ENCODE measurements at regions not wholly inside any gene's neighbourhood (a gene's known extent, or its start where the extent isn't known, plus 50 kb on each side); places are given as distances from the start of the nearest gene placed in this dataset.

DNA sequence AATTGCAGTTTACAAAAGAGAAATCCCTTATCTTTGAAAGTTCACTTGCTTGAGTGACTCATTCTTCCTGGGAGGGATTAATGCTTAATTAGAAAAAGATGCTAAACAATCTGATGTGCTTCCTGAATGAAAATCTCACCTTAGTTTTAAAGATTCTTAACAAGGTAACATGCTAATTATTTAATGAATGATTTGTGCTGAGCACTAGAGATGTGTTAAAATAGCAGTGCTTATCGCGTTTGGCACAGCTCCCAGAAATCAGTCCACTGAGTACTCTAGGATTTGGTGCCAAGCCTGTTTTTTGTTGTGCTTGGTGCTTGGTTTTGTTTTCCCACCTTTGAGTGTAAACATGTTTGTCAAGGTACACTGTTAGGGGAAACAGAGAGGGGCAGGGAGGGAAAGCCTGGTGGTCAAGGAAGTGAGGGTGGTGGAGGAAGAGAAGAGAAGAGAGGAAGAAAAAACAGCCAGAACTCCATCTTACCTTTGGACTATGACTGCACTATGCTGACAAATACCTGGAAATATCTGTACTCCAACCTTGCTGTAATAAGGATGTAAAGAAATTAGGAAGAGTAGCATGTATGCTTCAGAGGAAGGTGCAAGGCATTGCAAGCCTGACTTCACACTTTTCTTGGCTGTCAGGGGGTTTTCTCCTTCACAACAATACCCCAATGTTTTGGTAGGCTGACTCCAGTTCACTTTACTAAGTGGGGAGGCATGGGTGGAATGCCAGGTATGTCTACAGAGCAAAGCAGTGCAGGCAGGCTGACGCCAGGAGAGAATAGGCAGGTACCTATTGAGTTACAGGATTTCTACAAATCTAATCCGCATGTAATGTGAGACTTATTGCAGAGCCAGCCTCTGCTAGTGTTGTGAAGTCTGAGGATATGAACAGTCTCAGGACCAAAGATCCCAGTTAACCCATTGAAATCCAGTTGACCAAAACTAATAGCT, 157.2 kb upstream of the ISL1 start:
- no peak for TF ChIP-seq GABPA (IDR thresholded peaks at IDR 0.05; ENCODE audit: low read depth)
- TF ChIP-seq POLR2AphosphoS5 (IDR thresholded peaks at IDR 0.05; ENCODE audit: low read depth): no peak
- no peak for TF ChIP-seq CTCF (IDR thresholded peaks at IDR 0.05; ENCODE audit: insufficient read depth, low read length)
- TF ChIP-seq SPI1 (IDR thresholded peaks at IDR 0.05; ENCODE audit: borderline replicate concordance, low read depth): no peak
- no peak for TF ChIP-seq REST (IDR thresholded peaks at IDR 0.05; ENCODE audit: insufficient replicate concordance, low read depth)
- no peak overlapping the region for H3K27ac ChIP-seq (replicated peaks)
- H3K4me3 ChIP-seq (replicated peaks; ENCODE audit: insufficient read depth, low read length): no peak overlapping the region
- no peaks in the 10 kb centered on the region for H3K27me3 ChIP-seq (ENCODE audit: insufficient read depth, poor library complexity, severe bottlenecking)
- no peak for DNase-seq (ENCODE audit: low read depth in 1 of 2, low spot score in 1 of 2)

DNA sequence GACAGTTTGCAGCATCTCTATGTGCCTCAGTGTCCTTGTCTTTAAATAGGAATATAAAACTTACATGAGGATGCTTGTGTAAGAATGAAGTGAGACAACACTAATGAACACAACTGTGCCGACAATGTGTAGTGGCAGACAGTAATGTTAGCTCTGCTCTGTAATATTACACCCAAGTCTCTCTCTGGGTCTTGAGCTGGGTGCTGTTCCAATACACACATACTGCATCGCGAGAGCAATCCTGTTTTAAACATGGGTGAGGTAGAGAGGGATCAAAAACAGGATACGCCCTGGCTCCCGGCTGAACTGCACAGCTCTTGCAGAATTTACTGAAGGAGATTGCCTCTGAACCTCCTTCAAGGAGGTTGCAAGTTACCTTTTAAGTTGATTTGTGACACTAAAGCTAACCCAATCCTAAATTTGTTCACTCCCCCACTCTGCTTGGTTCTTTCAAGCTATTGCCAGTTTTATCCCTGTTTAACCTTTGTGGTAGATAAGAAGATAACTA, 155.2 kb upstream of the ISL1 start:
- H3K4me3 ChIP-seq (replicated peaks; ENCODE audit: insufficient read depth, low read length): no peak overlapping the region
- H3K27me3 ChIP-seq (ENCODE audit: insufficient read depth, poor library complexity, severe bottlenecking): no peaks in the 10 kb centered on the region
- no peak for DNase-seq (ENCODE audit: low read depth in 1 of 2, low spot score in 1 of 2)
- TF ChIP-seq GABPA (IDR thresholded peaks at IDR 0.05; ENCODE audit: low read depth) (no peak), SPI1 (IDR thresholded peaks at IDR 0.05; ENCODE audit: borderline replicate concordance, low read depth) (no peak), REST (IDR thresholded peaks at IDR 0.05; ENCODE audit: insufficient replicate concordance, low read depth) (no peak), POLR2AphosphoS5 (IDR thresholded peaks at IDR 0.05; ENCODE audit: low read depth) (no peak), CTCF (IDR thresholded peaks at IDR 0.05; ENCODE audit: insufficient read depth, low read length) (no peak)
- no peak overlapping the region for H3K27ac ChIP-seq (replicated peaks)

DNA sequence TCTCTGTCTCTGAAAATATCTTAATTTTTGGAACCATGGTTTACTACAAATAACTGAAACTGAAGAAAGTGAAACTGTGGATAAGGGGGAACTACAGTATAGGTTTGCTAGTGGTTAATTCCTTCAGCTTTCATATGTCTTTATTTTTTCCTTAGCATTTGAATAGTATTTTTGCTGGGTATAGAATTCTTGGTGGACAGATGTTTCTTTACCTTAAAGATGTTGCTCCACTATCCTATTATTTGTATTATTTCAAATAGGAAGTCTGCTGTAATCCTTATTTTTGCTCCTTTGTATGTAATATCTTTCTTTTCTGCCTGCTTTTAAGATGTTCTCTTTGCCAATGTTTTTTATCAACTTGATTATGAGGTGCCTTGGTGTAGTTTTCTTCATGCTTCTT, 152.9 kb upstream of the ISL1 start:
- TF ChIP-seq GABPA (IDR thresholded peaks at IDR 0.05; ENCODE audit: low read depth) (no peak), REST (IDR thresholded peaks at IDR 0.05; ENCODE audit: insufficient replicate concordance, low read depth) (no peak), POLR2AphosphoS5 (IDR thresholded peaks at IDR 0.05; ENCODE audit: low read depth) (no peak), CTCF (IDR thresholded peaks at IDR 0.05; ENCODE audit: insufficient read depth, low read length) (no peak)
- no peaks in the 10 kb centered on the region for H3K27me3 ChIP-seq (ENCODE audit: insufficient read depth, poor library complexity, severe bottlenecking)
- no peak overlapping the region for H3K27ac ChIP-seq (replicated peaks)
- DNase-seq (ENCODE audit: low read depth in 1 of 2, low spot score in 1 of 2): no peak
- no peak overlapping the region for H3K4me3 ChIP-seq (replicated peaks; ENCODE audit: insufficient read depth, low read length)
